ENCODE measurements at regions not wholly inside any gene's neighbourhood (a gene's known extent, or its start where the extent isn't known, plus 50 kb on each side); places are given as distances from the start of the nearest gene placed in this dataset.
"Not testable (repeated sequence)": the region's sequence is repeated elsewhere in the genome, so short reads cannot be mapped to it uniquely, and the experiment has no call there.

DNA sequence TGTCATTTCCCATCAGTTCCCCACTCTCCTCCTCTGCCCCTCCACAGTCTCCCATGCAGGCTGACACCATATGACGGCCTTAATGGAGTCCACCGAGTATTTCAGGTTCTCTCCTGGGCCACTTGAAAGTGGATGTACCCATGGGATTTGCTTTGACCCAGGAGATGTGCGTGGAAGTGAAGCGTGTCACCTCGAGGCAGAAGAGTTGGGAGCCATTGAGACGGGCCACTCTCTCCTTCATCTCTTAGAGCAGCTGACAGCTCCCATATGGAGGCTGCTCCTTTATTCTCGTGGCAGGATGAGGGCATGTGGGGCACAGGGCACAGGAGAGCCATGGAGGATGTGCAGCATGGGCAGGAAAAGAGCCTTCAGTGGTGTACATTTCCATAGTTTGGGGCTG, 144.7 kb upstream of the CRYM start:
- no CpG with 5 or more reads among the region's 7 CpGs for whole genome bisulfite sequencing, 2 donors
- H3K36me3 ChIP-seq (ENCODE audit: low read depth, missing control alignments); intact Hi-C loops (cut with DNase I; ENCODE audit: low total_unique reads); H3K4me1 ChIP-seq; H3K27me3 ChIP-seq; DNase-seq; H3K9me3 ChIP-seq; H3K27ac ChIP-seq; H3K4me3 ChIP-seq: not testable (repeated sequence)

DNA sequence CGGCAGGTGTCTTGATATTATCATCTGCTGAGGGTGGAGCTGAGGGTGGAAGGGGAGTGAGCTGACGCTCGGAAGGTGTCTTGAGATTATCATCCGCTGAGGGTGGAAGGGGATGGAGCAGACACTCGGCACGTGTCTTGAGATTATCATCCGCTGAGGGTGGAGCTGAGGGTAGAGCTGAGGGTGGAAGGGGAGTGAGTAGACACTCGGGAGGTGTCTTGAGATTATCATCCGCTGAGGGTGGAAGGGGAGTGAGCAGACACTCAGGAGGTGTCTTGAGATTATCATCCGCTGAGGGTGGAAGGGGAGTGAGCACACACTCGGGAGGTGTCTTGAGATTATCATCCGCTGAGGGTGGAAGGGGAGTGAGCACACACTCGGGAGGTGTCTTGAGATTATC, 126.6 kb upstream of the CRYM start:
- no CpG with 5 or more reads among the region's 13 CpGs for whole genome bisulfite sequencing, 2 donors
- not testable (repeated sequence) for H3K27me3 ChIP-seq, H3K9me3 ChIP-seq

DNA sequence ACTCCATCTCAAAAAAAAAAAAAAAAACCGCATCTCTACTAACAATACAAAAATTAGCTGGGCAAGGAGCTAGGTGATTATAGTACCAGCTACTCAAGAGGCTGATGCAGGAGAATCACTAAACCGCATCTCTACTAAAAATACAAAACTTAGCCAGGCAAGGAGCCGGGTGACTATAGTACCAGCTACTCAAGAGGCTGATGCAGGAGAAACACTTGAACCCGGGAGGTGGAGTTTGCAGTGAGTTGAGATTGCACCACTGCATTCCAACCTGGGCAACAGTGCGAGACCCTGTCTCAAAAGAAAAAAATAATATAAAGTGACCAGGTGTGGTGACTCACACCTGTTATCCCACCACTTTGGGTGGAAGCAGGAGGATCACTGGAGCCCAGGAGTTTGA, 119.8 kb upstream of the CRYM start:
- DNase-seq; H3K9me3 ChIP-seq; H3K4me3 ChIP-seq; H3K27ac ChIP-seq; H3K36me3 ChIP-seq (ENCODE audit: low read depth, missing control alignments); intact Hi-C loops (cut with DNase I; ENCODE audit: low total_unique reads); H3K4me1 ChIP-seq; H3K27me3 ChIP-seq: not testable (repeated sequence)
- WGBS, 2 donors: 50 to 92% methylated on average over 1 to 4 of the region's 5 CpGs

More for the DNA sequence above, 126.6 kb upstream of the CRYM start:
- intact Hi-C loops (cut with DNase I; ENCODE audit: low total_unique reads); H3K4me3 ChIP-seq; DNase-seq; H3K36me3 ChIP-seq (ENCODE audit: low read depth, missing control alignments); H3K4me1 ChIP-seq; H3K27ac ChIP-seq: not testable (repeated sequence)

DNA sequence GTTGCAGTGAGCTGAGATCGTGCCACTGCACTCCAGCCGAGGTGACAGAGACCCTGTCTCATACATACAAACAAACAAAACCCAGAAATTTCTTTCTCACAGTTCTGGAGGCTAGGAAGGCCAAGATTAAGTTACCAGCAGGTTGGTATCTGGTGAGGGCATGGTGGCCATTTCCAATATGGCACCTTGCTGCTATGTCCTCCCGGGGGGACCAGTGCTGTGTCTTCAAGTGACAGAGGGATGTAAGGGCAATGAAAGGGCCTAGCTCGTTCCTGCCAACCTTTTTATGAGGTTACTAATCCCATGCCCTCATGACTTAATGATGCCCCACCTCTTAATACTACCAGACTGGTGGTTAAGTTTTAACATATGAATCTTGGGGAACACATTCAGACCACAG, 118.5 kb upstream of the CRYM start:
- DNase-seq; H3K36me3 ChIP-seq (ENCODE audit: low read depth, missing control alignments); intact Hi-C loops (cut with DNase I; ENCODE audit: low total_unique reads); H3K27me3 ChIP-seq; H3K27ac ChIP-seq; H3K4me1 ChIP-seq; H3K9me3 ChIP-seq; H3K4me3 ChIP-seq: not testable (repeated sequence)
- WGBS, 2 donors: no CpG with 5 or more reads among the region's 4 CpGs

DNA sequence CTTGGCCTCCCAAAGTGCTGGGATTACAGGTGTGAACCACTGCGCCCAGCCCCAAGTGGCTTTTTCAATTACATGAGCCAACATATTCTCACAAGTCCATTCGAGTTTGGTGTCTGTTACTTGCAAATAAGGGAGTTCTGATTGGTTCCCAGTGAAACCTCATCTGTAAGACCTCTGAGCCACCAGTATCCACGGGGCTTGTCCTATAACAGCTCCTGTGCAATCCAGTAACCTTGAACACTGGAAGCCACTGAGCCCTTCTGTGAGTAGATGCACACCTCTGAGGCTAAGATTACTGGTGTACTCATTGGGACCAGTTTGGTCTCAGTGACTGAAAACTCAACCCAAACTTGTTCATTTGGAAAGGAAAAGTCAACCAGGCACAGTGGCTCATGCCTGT, 112.5 kb upstream of the CRYM start:
- H3K27ac ChIP-seq; H3K4me1 ChIP-seq; DNase-seq; intact Hi-C loops (cut with DNase I; ENCODE audit: low total_unique reads); H3K4me3 ChIP-seq; H3K36me3 ChIP-seq (ENCODE audit: low read depth, missing control alignments); H3K9me3 ChIP-seq; H3K27me3 ChIP-seq: not testable (repeated sequence)
- WGBS, 2 donors: no CpG with 5 or more reads among the region's 3 CpGs

DNA sequence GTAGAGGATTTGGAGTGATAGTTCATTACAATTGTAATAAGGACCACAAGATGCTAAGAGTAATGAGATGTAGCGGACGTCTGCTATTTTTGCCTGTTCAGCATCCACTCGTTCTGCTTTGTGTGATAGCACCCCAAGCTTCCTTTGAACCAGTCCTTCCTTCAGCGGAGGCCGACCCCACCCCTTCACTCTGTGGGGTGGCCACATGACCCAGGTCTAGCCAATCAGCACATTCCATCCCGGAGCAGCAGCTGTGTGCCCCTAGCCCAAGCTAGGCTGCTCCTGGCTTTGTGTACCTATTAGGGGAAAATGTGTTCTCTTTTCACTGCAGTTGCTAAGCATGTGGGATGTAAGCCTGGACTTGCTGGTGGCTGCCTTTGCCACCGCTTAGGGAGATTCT, 111.8 kb upstream of the CRYM start:
- WGBS, 2 donors: no CpG with 5 or more reads among the region's 7 CpGs
- H3K4me3 ChIP-seq; H3K27me3 ChIP-seq; intact Hi-C loops (cut with DNase I; ENCODE audit: low total_unique reads); DNase-seq; H3K4me1 ChIP-seq; H3K36me3 ChIP-seq (ENCODE audit: low read depth, missing control alignments); H3K27ac ChIP-seq; H3K9me3 ChIP-seq: not testable (repeated sequence)

DNA sequence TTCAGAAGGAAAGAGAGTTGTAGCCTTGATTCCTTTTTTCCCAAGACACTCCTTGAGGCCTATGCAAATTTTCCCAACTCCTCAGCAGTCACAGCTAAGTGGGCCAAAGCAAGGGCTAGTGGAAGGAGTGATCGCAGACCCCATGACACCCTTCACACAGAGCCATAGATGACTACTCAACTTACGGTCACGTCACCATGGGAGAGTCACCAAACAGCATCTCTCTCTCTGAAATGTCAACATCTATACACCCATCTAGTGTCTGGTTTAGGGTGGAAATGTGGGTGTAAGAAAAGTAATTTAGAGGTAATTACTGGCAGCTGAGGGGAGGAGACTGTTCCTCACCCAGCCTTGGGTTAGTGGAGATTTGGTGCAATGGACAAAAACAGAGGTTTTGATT, 109.7 kb upstream of the CRYM start:
- H3K4me3 ChIP-seq; H3K36me3 ChIP-seq (ENCODE audit: low read depth, missing control alignments); intact Hi-C loops (cut with DNase I; ENCODE audit: low total_unique reads); H3K9me3 ChIP-seq; H3K27me3 ChIP-seq; H3K4me1 ChIP-seq; H3K27ac ChIP-seq; DNase-seq: not testable (repeated sequence)
- 89% methylated on average over 2 of the region's 3 CpGs; no CpG with 5 or more reads in 1 of the 2 donors for WGBS, 2 donors

DNA sequence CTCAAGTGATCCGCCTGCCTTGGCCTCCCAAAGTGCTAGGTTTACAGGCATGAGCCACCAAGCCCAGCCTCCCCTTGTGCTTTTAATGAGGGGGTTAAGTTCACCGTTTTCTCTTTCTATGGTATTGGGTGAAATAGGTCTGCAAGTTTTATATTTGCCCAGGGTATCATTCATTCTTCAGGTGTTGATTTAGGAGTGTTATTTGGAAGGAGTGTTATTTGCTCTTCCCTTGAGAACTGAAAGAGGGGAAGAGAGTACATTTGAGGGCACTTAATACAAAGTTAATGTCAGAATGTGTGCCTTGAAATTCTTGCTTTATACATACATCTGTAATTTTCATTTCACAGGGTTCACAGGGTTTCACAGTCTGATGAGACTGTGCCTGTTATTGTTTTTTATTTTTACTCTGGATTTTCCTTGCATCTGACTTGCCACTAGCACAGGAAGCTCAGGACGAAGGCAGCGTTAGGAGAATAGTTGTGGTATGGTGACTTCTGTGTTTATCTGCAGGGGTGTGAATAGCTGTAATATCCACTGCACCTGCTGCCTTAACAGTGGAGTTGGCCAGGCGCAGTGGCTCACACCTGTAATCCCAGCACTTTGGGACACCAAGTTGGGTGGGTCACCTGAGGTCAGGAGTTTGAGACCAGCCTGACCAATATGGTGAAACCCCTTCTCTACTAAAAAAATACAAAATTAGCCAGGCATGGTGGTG, 108.3 kb upstream of the CRYM start:
- H3K27ac ChIP-seq; H3K36me3 ChIP-seq (ENCODE audit: low read depth, missing control alignments); H3K4me3 ChIP-seq; H3K9me3 ChIP-seq; intact Hi-C loops (cut with DNase I; ENCODE audit: low total_unique reads); H3K27me3 ChIP-seq; DNase-seq; H3K4me1 ChIP-seq: not testable (repeated sequence)
- no CpG with 5 or more reads among the region's 5 CpGs for WGBS, 2 donors

DNA sequence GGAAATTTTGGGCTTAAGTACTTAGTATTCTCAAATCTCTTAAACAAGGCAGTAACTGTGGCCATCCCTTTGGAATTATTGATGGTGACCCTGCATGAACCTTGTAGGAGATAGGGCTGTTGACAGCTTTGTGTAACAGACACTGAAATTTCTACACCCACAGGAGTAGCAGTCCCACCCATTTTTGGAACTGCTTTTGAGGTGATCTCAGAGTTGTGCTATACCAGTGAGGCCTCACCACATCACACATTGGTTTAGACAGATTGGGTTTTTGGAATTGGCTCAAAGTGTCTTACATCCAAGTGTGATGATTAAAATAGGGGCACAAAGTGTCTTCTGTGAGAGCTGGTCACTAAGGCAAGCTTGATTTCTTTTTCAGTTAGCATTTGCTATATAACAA, 105.6 kb upstream of the CRYM start:
- H3K4me1 ChIP-seq; H3K9me3 ChIP-seq; H3K36me3 ChIP-seq (ENCODE audit: low read depth, missing control alignments); H3K27me3 ChIP-seq; intact Hi-C loops (cut with DNase I; ENCODE audit: low total_unique reads); H3K27ac ChIP-seq; H3K4me3 ChIP-seq; DNase-seq: not testable (repeated sequence)

DNA sequence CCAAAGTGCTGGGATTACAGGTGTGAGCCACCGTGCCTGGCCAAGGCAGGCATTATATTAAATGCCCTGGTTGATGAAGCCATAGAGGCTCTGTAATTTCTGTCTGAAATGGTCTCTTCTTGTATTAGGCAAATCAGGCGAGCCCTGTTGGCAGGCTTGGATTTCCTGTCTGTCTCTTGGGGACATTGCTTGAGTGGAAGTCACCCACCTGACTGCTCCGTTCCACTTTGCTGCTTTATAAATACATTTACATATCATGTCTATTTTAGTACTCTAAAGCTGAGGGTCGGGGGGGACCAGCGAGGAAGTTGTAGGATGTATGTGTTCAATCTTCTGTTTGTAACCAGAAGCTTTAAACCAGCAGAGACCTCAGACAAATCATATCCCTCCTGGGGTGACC, 101.6 kb upstream of the CRYM start:
- H3K27ac ChIP-seq; H3K4me1 ChIP-seq; H3K4me3 ChIP-seq; H3K27me3 ChIP-seq; DNase-seq; H3K9me3 ChIP-seq; H3K36me3 ChIP-seq (ENCODE audit: low read depth, missing control alignments); intact Hi-C loops (cut with DNase I; ENCODE audit: low total_unique reads): not testable (repeated sequence)
- WGBS, 2 donors: no CpG with 5 or more reads among the region's 5 CpGs

DNA sequence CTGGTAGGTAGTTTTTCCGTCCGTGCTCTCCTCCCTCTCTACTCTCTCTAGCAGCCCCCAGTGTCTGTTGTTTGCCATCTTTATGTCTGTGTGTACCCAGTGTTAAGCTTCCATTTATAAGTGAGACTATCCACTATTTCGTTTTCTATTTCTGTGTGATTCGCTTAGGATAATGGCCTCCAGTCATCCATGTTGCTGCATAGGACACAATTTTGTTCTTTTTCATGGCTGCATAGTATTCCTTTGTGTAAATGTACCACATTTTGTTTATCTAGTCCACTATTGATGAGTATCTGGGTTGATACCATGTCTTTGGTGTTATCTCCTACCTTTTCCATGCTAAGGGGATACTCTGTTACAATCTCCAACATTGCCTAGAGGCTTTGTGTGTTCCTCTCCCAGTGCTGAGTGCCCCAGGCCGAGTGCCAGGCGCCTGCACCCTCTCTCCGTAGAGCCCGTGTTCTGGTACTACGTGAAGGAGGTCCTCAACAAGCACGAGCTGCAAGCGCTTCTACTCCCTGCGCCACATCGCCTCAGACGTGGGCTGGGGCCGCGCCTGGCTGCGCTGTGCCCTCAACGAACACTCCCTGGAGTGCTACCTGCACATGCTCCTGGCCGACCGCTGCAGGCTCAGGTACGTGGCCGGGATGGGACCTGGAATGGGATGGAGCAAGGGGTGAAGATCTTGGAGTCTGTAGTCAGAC, 98.3 kb upstream of the CRYM start:
- H3K4me1 ChIP-seq; DNase-seq; intact Hi-C loops (cut with DNase I; ENCODE audit: low total_unique reads); H3K36me3 ChIP-seq (ENCODE audit: low read depth, missing control alignments); H3K4me3 ChIP-seq; H3K27ac ChIP-seq; H3K27me3 ChIP-seq; H3K9me3 ChIP-seq: not testable (repeated sequence)
- 91 to 95% methylated on average over 14 to 17 of the region's 22 CpGs for WGBS, 2 donors

DNA sequence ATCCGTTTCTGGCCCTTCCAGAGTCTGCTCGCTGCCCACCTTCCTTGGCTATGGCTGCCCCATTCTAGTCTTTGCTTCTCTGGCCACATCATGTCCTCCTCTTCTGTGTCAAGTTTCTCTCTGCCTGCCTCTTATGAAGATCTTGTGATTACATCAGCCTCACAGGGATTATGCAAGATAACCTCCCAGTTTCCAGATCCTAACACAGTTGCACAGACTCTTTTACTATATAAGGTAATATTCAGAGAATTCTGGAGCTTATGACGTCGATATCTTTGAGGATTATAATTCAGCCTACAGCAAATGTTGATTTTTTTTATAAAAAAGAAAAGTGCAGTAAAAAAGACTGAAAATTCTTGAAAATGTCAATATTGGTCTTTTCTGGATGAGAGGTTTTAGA, 97.2 kb upstream of the CRYM start:
- H3K27ac ChIP-seq; intact Hi-C loops (cut with DNase I; ENCODE audit: low total_unique reads); H3K36me3 ChIP-seq (ENCODE audit: low read depth, missing control alignments); H3K27me3 ChIP-seq; H3K4me1 ChIP-seq; DNase-seq; H3K4me3 ChIP-seq; H3K9me3 ChIP-seq: not testable (repeated sequence)
- 75 to 82% methylated on average over 2 of the region's 4 CpGs for WGBS, 2 donors
